HG03103 (cell line): ENCODE measurements at regions not wholly inside any gene's neighbourhood (a gene's known extent, or its start where the extent isn't known, plus 50 kb on each side); places are given as distances from the start of the nearest gene placed in this dataset.
"Not testable (repeated sequence)": the region's sequence is repeated elsewhere in the genome, so short reads cannot be mapped to it uniquely, and the experiment has no call there.

Experiments
- ATAC-seq: cut with Tn5 transposase; IDR thresholded peaks from one replicate; pipeline ENCODE4 v1.9.1; 2021; ENCODE audit warnings: low read depth; ENCODE audit not compliant: unreplicated experiment

- no peak for ATAC-seq
Measured at GRCh38 chrY:16490706-16491105, 1389.3 kb downstream of the CDY2B start.

GRCh38 chrY:16486696-16487215, 1393.3 kb downstream of the CDY2B start:
- no peak for ATAC-seq

GRCh38 chrY:16480031-16480430, 1400.0 kb downstream of the CDY2B start:
- no peak for ATAC-seq

GRCh38 chrY:16474053-16474452, 1406.0 kb downstream of the CDY2B start:
- no peak for ATAC-seq

DNA sequence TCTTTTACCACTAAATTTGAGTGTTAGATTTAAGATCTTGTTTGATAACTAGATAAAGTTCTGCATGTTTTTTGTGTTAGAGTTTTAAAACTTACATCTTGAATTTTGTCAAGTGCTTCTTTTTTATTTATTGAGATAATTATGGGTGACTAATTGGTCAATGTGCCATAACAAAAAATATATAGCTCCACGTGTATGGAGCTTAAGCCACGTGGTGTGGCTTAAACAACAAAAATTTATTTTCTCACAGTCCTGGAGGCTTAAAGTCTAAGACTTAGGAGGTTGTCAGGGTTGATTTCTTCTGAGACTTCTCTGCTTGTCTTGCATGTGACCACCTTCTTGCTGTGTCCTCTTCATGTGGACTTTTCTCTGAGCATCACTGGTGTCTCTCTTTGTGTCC, 1425.2 kb downstream of the CDY2B start:
- no peak for ATAC-seq

GRCh38 chrY:16446152-16446551, 1433.9 kb downstream of the CDY2B start:
- ATAC-seq: no peak

DNA sequence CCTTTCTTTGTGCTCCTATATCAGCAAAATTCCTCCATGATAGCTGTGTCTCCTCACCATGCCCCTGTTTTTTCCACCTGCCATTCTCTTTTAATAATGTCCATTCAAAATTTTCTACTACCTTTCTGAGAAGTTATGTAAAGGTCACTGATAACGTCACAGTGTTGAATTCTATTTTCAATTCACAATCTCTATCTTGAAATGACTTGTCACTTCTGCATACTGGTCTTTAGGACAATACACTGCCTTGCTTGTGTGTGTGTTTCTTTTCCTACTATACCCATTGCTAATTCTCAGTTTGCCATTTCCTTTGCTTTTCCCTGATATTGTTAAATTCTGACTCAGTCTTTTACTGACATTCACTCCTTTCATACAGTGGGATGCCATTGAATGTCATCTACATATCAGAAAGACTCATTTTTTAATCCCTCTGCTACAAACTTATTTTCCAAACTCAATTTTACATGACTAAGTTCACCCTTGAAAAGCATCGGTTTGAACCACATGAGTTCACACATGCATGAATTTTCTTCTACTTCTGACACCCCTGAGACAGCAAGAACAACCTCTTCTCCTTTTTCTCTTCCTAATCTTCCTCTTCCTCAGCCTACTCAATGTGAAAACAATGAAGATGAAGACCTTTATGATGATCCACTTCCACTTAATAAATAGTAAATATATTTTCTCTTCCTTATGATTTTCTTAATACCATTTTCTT, 1470.7 kb downstream of the CDY2B start:
- ATAC-seq: not testable (repeated sequence)

DNA sequence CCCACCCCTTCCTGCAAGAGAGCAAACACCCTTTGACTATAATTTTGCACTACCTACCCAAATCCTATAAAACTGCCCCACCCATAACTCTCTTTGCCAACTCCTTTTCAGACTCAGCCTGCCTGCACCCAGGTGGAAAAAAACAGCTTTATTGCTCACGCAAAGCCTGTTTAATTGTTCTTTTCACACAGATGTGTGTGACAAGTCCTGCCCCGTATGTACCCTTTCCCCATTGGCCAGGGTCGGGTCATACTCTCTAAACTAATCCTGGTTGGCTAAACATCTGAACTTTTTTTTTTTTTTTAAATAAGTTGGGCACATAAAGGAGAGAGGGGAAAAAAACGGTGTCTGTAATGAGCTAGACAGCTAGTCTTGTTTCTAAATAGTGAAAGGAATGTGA, 1500.6 kb downstream of the CDY2B start:
- ATAC-seq: not testable (repeated sequence)

GRCh38 chrY:16341592-16341991, 1538.4 kb downstream of the CDY2B start:
- ATAC-seq: not testable (repeated sequence)

DNA sequence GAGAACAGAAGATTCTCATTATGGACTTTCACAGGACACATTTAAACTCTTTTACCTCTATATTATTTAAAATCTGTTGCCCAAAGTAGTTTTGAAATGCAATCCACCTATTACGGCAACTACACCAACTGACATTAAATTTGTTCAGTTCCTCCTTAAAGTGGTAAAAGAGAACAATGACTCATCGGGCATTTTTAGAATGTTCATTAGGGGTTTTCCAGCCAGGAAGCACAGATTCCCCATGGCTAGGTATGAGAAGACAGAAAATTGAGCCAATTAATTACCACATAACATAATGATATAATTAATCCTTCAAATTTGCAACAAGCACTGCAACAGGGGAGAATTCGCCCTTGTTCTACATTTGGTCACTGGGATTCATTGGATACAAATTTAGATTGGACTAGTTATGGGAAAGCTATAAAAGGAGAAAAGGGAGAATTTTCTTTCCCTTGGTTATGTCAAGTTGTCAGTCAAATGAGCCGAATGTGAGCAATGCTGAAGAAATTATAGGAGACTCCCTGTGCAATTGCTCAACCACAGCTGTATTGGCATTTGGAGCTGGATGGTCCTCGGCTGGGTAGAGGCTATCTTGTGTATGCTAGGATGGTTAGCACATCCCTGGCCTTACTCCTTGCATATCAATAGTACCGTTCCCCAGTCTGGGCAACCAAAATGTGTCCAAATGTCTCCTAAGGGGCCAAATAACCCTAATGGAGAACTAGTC, 1549.8 kb downstream of the CDY2B start:
- not testable (repeated sequence) for ATAC-seq

GRCh38 chrY:16329135-16329820, 1550.7 kb downstream of the CDY2B start:
- not testable (repeated sequence) for ATAC-seq
